ENCODE measurements at regions not wholly inside any gene's neighbourhood (a gene's known extent, or its start where the extent isn't known, plus 50 kb on each side); places are given as distances from the start of the nearest gene placed in this dataset.

- TF ChIP-seq CTCF (IDR thresholded peaks at IDR 0.05; ENCODE audit: borderline replicate concordance, extremely low read depth, low read length, poor library complexity, severe bottlenecking): no peak
- TF ChIP-seq EZH2 (IDR thresholded peaks at IDR 0.05; ENCODE audit: borderline replicate concordance, low read depth, low read length, severe bottlenecking): no peak
Measured at GRCh38 chr2:206859330-206859739, 80.0 kb upstream of the CPO start.
